HUES64 (cell line): ENCODE measurements at regions not wholly inside any gene's neighbourhood (a gene's known extent, or its start where the extent isn't known, plus 50 kb on each side); places are given as distances from the start of the nearest gene placed in this dataset.

Experiments
- H3K27ac ChIP-seq: 2 replicates; pipeline ENCODE4 v1.7.0; 2013; ENCODE audit warnings: low read depth, low read length, inconsistent platforms
- H3K27me3 ChIP-seq: 2 replicates; pipeline ENCODE4 v1.6.1; 2013; ENCODE audit warnings: mild to moderate bottlenecking, low read length; ENCODE audit not compliant: insufficient read depth
- H3K36me3 ChIP-seq: 2 replicates; pipeline ENCODE4 v1.6.1; 2013; ENCODE audit warnings: mild to moderate bottlenecking, low read length; ENCODE audit not compliant: insufficient read depth
- H3K4me1 ChIP-seq: 2 replicates; pipeline ENCODE4 v1.6.1; 2013; ENCODE audit warnings: mild to moderate bottlenecking, low read length, moderate library complexity; ENCODE audit not compliant: insufficient read depth
- H3K4me3 ChIP-seq: 2 replicates; pipeline ENCODE4 v1.5.1; 2013; ENCODE audit warnings: mild to moderate bottlenecking, low read length, moderate library complexity
- H3K9ac ChIP-seq: 2 replicates; pipeline ENCODE4 v1.6.1; 2013; ENCODE audit warnings: mild to moderate bottlenecking, low read depth, low read length
- H3K9me3 ChIP-seq: 2 replicates; pipeline ENCODE4 v1.6.1; 2013; ENCODE audit warnings: low read depth, low read length; ENCODE audit not compliant: insufficient read depth
- WGBS: fragments of 150-250, 120-280 bp; methylation state at CpG from one replicate; pipeline ENCODE4 v1.1.7; 2013; ENCODE audit warnings: missing lambda C conversion rate; 5-methylcytosine and 5-hydroxymethylcytosine counted together

- WGBS = 91% methylated on average over 21 of the region's 21 CpGs
- H3K27me3 ChIP-seq = no peaks in the 10 kb centered on the region
- no peak overlapping the region for H3K27ac ChIP-seq
These were observed 1367.5 kb downstream of the BRD1 start for GRCh38 chr22:48459859-48460823.

GRCh38 chr22:48459259-48459658 lies 1368.4 kb downstream of the BRD1 start:
- Histone ChIP-seq H3K9ac (no peak overlapping the region), H3K27ac (no peak overlapping the region), H3K27me3 (no peaks in the 10 kb centered on the region), H3K4me3 (no peak overlapping the region), H3K36me3 (no peaks in the 10 kb centered on the region), H3K4me1 (no peaks in the 10 kb centered on the region), H3K9me3 (no peaks in the 10 kb centered on the region)
- WGBS = 95% methylated on average over 6 of the region's 6 CpGs

More at GRCh38 chr22:48459859-48460823, 1367.5 kb downstream of the BRD1 start:
- Histone ChIP-seq H3K9me3 (no peaks in the 10 kb centered on the region), H3K4me1 (no peaks in the 10 kb centered on the region), H3K36me3 (no peaks in the 10 kb centered on the region), H3K4me3 (no peak overlapping the region), H3K9ac (no peak overlapping the region)

GRCh38 chr22:48456449-48456848 lies 1371.2 kb downstream of the BRD1 start:
- Histone ChIP-seq H3K27ac (no peak overlapping the region), H3K27me3 (no peaks in the 10 kb centered on the region), H3K9me3 (no peaks in the 10 kb centered on the region), H3K4me1 (no peaks in the 10 kb centered on the region), H3K9ac (no peak overlapping the region), H3K36me3 (no peaks in the 10 kb centered on the region), H3K4me3 (no peak overlapping the region)
- 96% methylated on average over 8 of the region's 8 CpGs for WGBS

GRCh38 chr22:48453751-48454485 lies 1373.8 kb downstream of the BRD1 start:
- no peaks in the 10 kb centered on the region for H3K36me3 ChIP-seq
- no peaks in the 10 kb centered on the region for H3K4me1 ChIP-seq
- no peaks in the 10 kb centered on the region for H3K27me3 ChIP-seq
- H3K27ac ChIP-seq = no peak overlapping the region
- H3K9ac ChIP-seq = no peak overlapping the region
- no peak overlapping the region for H3K4me3 ChIP-seq
- no peaks in the 10 kb centered on the region for H3K9me3 ChIP-seq
- WGBS = 95% methylated on average over 14 of the region's 14 CpGs

- WGBS = 96% methylated on average over 7 of the region's 7 CpGs
- no peak overlapping the region for H3K4me3 ChIP-seq
- no peaks in the 10 kb centered on the region for H3K36me3 ChIP-seq
- no peaks in the 10 kb centered on the region for H3K27me3 ChIP-seq
- no peaks in the 10 kb centered on the region for H3K9me3 ChIP-seq
- no peaks in the 10 kb centered on the region for H3K4me1 ChIP-seq
- H3K9ac ChIP-seq = no peak overlapping the region
- no peak overlapping the region for H3K27ac ChIP-seq
These were observed 1374.5 kb downstream of the BRD1 start for GRCh38 chr22:48453171-48453570.

GRCh38 chr22:48452766-48453165 lies 1374.9 kb downstream of the BRD1 start:
- no peak overlapping the region for H3K4me3 ChIP-seq
- no peak overlapping the region for H3K9ac ChIP-seq
- no peak overlapping the region for H3K27ac ChIP-seq
- H3K27me3 ChIP-seq = no peaks in the 10 kb centered on the region
- H3K9me3 ChIP-seq = no peaks in the 10 kb centered on the region
- H3K4me1 ChIP-seq = no peaks in the 10 kb centered on the region
- WGBS = 92% methylated on average over 10 of the region's 10 CpGs
- H3K36me3 ChIP-seq = no peaks in the 10 kb centered on the region

GRCh38 chr22:48451891-48452290 lies 1375.8 kb downstream of the BRD1 start:
- Histone ChIP-seq H3K27me3 (no peaks in the 10 kb centered on the region), H3K36me3 (no peaks in the 10 kb centered on the region), H3K4me1 (no peaks in the 10 kb centered on the region), H3K4me3 (no peak overlapping the region), H3K9ac (no peak overlapping the region), H3K9me3 (no peaks in the 10 kb centered on the region), H3K27ac (no peak overlapping the region)
- WGBS = 95% methylated on average over 11 of the region's 11 CpGs

- H3K36me3 ChIP-seq = no peaks in the 10 kb centered on the region
- no peak overlapping the region for H3K27ac ChIP-seq
- no peak overlapping the region for H3K4me3 ChIP-seq
- no peaks in the 10 kb centered on the region for H3K4me1 ChIP-seq
- 98% methylated on average over 11 of the region's 13 CpGs for WGBS
- H3K9ac ChIP-seq = no peak overlapping the region
- H3K27me3 ChIP-seq = no peaks in the 10 kb centered on the region
- H3K9me3 ChIP-seq = no peaks in the 10 kb centered on the region
These were observed 1377.4 kb downstream of the BRD1 start for GRCh38 chr22:48450188-48450825.

GRCh38 chr22:48449466-48450187 lies 1378.0 kb downstream of the BRD1 start:
- H3K27ac ChIP-seq = no peak overlapping the region
- no peak overlapping the region for H3K4me3 ChIP-seq
- no peak overlapping the region for H3K9ac ChIP-seq
- no peaks in the 10 kb centered on the region for H3K36me3 ChIP-seq
- no peaks in the 10 kb centered on the region for H3K27me3 ChIP-seq
- no peaks in the 10 kb centered on the region for H3K4me1 ChIP-seq
- WGBS = 90% methylated on average over 15 of the region's 15 CpGs
- no peaks in the 10 kb centered on the region for H3K9me3 ChIP-seq

- WGBS = 92% methylated on average over 7 of the region's 7 CpGs
- no peaks in the 10 kb centered on the region for H3K4me1 ChIP-seq
- no peaks in the 10 kb centered on the region for H3K9me3 ChIP-seq
- H3K27ac ChIP-seq = no peak overlapping the region
- H3K36me3 ChIP-seq = no peaks in the 10 kb centered on the region
- no peak overlapping the region for H3K9ac ChIP-seq
- no peaks in the 10 kb centered on the region for H3K27me3 ChIP-seq
- H3K4me3 ChIP-seq = no peak overlapping the region
These were observed 1378.9 kb downstream of the BRD1 start for GRCh38 chr22:48448821-48449220.
